ENCODE measurements at regions not wholly inside any gene's neighbourhood (a gene's known extent, or its start where the extent isn't known, plus 50 kb on each side); places are given as distances from the start of the nearest gene placed in this dataset.

GRCh38 chr5:117425163-117425562, 850.5 kb upstream of the SEMA6A start:
- TF ChIP-seq POLR2A (IDR thresholded peaks at IDR 0.05) (no peak), CTCF (IDR thresholded peaks at IDR 0.05) (no peak)

All from vagina (tissue), 2 donors.